Astrocyte of the hippocampus (primary cell): ENCODE measurements at regions not wholly inside any gene's neighbourhood (a gene's known extent, or its start where the extent isn't known, plus 50 kb on each side); places are given as distances from the start of the nearest gene placed in this dataset.

ENCODE experiments used
- DNase-seq: peaks from one replicate; pipeline ENCODE4 v3.0.0; 2011; ENCODE audit warnings: low read depth, low spot score

GRCh38 chr5:89303033-89303480, 420.1 kb upstream of the MEF2C start:
- no peak for DNase-seq

- no peak for DNase-seq
Observed at GRCh38 chr5:89302102-89302891, 419.3 kb upstream of the MEF2C start.

GRCh38 chr5:89301321-89302025, 418.5 kb upstream of the MEF2C start:
- no peak for DNase-seq

GRCh38 chr5:89300426-89300970, 417.5 kb upstream of the MEF2C start:
- DNase-seq, result no peak

- no peak for DNase-seq
Observed at GRCh38 chr5:89299998-89300397, 417.0 kb upstream of the MEF2C start.

- DNase-seq, result no peak
Observed at GRCh38 chr5:89297066-89297465, 414.1 kb upstream of the MEF2C start.

- no peak for DNase-seq
Observed at GRCh38 chr5:89293810-89294209, 410.8 kb upstream of the MEF2C start.

- DNase-seq, result no peak
Observed at GRCh38 chr5:89292487-89292886, 409.5 kb upstream of the MEF2C start.

GRCh38 chr5:89289604-89290003, 406.6 kb upstream of the MEF2C start:
- peak; percentile 74 for DNase-seq

- no peak for DNase-seq
Observed at GRCh38 chr5:89287964-89288363, 405.0 kb upstream of the MEF2C start.

GRCh38 chr5:89286320-89286719, 403.3 kb upstream of the MEF2C start:
- no peak for DNase-seq

- DNase-seq, result peak; percentile 19
Observed at GRCh38 chr5:89283728-89284493, 400.9 kb upstream of the MEF2C start.

GRCh38 chr5:89282554-89283510, 399.8 kb upstream of the MEF2C start:
- peak; percentile 68 for DNase-seq

- DNase-seq, result peak; percentile 19
Observed at GRCh38 chr5:89281766-89282553, 399.0 kb upstream of the MEF2C start.

- DNase-seq, result no peak
Observed at GRCh38 chr5:89281211-89281610, 398.2 kb upstream of the MEF2C start.

- no peak for DNase-seq
Observed at GRCh38 chr5:89280103-89281037, 397.4 kb upstream of the MEF2C start.

GRCh38 chr5:89279391-89280036, 396.5 kb upstream of the MEF2C start:
- DNase-seq, result peak; percentile 20

- DNase-seq, result peak; percentile 42
Observed at GRCh38 chr5:89277816-89278215, 394.8 kb upstream of the MEF2C start.
